Parathyroid adenoma (tissue), 2 donors: ENCODE measurements at regions not wholly inside any gene's neighbourhood (a gene's known extent, or its start where the extent isn't known, plus 50 kb on each side); places are given as distances from the start of the nearest gene placed in this dataset.

Source experiments
- H2AFZ ChIP-seq: fragments of 300-600 bp; sonication (generic); one replicate; pipeline ENCODE4 v1.7.0; 2017; ENCODE audit warnings: antibody characterized with exemption, mild to moderate bottlenecking
- H3K27ac ChIP-seq: fragments of 300-600 bp; sonication (generic); one replicate; pipeline ENCODE4 v1.7.0; 2017
- H3K27me3 ChIP-seq: fragments of 300-600 bp; sonication (generic); one replicate; pipeline ENCODE4 v1.7.0; 2017; ENCODE audit warnings: low read length; ENCODE audit not compliant: control insufficient read depth, insufficient read depth
- H3K36me3 ChIP-seq: fragments of 300-600 bp; sonication (generic); one replicate; pipeline ENCODE4 v1.7.0; 2017; ENCODE audit warnings: low read length; ENCODE audit not compliant: control insufficient read depth, insufficient read depth
- H3K4me1 ChIP-seq: fragments of 300-600 bp; sonication (generic); one replicate; pipeline ENCODE4 v1.7.0; 2017; ENCODE audit warnings: control low read depth
- H3K4me2 ChIP-seq: fragments of 300-600 bp; sonication (generic); one replicate; pipeline ENCODE4 v1.7.0; 2017; ENCODE audit warnings: low read length
- H3K4me3 ChIP-seq: fragments of 300-600 bp; sonication (generic); one replicate; pipeline ENCODE4 v1.7.0; 2017; ENCODE audit warnings: low read depth, low read length
- H3K79me2 ChIP-seq: fragments of 300-600 bp; sonication (generic); one replicate; pipeline ENCODE4 v1.7.0; 2017; ENCODE audit warnings: control low read depth
- H3K9ac ChIP-seq: fragments of 300-600 bp; sonication (generic); one replicate; pipeline ENCODE4 v1.7.0; 2017; ENCODE audit warnings: mild to moderate bottlenecking
- H3K9me3 ChIP-seq: fragments of 300-600 bp; sonication (generic); one replicate; pipeline ENCODE4 v1.7.0; 2017; ENCODE audit warnings: low read length; ENCODE audit not compliant: control insufficient read depth
- TF ChIP-seq, protein P1 (sequence below): fragments of 300-600 bp; sonication (generic); IDR thresholded peaks from one replicate; pipeline ENCODE4 v1.7.0; 2017; ENCODE audit warnings: antibody characterized with exemption, mild to moderate bottlenecking
- donor health status: primary hyperparathyroidism.

- Histone ChIP-seq H2AFZ (no peak overlapping the region), H3K27ac (no peak overlapping the region), H3K36me3 (no peaks in the 10 kb centered on the region), H3K27me3 (no peaks in the 10 kb centered on the region), H3K9ac (no peak overlapping the region), H3K79me2 (no peaks in the 10 kb centered on the region), H3K9me3 (no peaks in the 10 kb centered on the region), H3K4me3 (no peak overlapping the region), H3K4me1 (no peaks in the 10 kb centered on the region), H3K4me2 (no peak overlapping the region)
- TF ChIP-seq, protein P1, sequence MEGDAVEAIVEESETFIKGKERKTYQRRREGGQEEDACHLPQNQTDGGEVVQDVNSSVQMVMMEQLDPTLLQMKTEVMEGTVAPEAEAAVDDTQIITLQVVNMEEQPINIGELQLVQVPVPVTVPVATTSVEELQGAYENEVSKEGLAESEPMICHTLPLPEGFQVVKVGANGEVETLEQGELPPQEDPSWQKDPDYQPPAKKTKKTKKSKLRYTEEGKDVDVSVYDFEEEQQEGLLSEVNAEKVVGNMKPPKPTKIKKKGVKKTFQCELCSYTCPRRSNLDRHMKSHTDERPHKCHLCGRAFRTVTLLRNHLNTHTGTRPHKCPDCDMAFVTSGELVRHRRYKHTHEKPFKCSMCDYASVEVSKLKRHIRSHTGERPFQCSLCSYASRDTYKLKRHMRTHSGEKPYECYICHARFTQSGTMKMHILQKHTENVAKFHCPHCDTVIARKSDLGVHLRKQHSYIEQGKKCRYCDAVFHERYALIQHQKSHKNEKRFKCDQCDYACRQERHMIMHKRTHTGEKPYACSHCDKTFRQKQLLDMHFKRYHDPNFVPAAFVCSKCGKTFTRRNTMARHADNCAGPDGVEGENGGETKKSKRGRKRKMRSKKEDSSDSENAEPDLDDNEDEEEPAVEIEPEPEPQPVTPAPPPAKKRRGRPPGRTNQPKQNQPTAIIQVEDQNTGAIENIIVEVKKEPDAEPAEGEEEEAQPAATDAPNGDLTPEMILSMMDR, result no peak
Observed at GRCh38 chr11:128194216-128194615, 393.1 kb downstream of the ETS1 start.

GRCh38 chr11:128193615-128194014, 393.7 kb downstream of the ETS1 start:
- H3K4me3 ChIP-seq, result no peak overlapping the region

DNA sequence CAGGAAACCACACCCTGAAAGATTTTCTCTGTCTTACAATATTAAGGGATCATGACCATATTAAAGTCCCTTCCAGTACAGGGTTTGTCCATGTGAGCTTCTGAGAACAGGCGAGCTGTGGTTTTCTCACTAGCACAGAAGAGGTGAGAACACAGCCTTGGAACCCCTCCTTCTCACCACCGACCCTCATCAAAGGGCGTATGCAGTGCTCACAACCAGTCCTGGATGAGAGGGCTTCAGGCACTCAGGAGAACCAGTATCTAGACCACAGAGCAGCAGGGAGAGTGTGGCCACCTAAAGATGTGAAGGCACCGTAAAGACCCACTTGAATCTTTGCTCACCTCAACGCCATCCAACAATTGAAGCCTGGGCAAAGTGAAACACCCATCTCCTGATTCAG, 397.0 kb downstream of the ETS1 start:
- no peaks in the 10 kb centered on the region for H3K27me3 ChIP-seq
- H3K79me2 ChIP-seq, result no peaks in the 10 kb centered on the region
- no peak overlapping the region for H3K9ac ChIP-seq
- H3K9me3 ChIP-seq, result no peaks in the 10 kb centered on the region
- no peak overlapping the region for H2AFZ ChIP-seq
- no peaks in the 10 kb centered on the region for H3K36me3 ChIP-seq
- no peak overlapping the region for H3K4me3 ChIP-seq
- no peaks in the 10 kb centered on the region for H3K4me1 ChIP-seq
- no peak overlapping the region for H3K4me2 ChIP-seq
- H3K27ac ChIP-seq, result no peak overlapping the region
- TF ChIP-seq, protein P1, result no peak

More at GRCh38 chr11:128193615-128194014, 393.7 kb downstream of the ETS1 start:
- TF ChIP-seq, protein P1, result no peak
- Histone ChIP-seq H3K36me3 (no peaks in the 10 kb centered on the region), H3K4me1 (no peaks in the 10 kb centered on the region), H3K4me2 (no peak overlapping the region), H3K9me3 (no peaks in the 10 kb centered on the region), H2AFZ (no peak overlapping the region), H3K79me2 (no peaks in the 10 kb centered on the region), H3K27ac (no peak overlapping the region), H3K9ac (no peak overlapping the region), H3K27me3 (no peaks in the 10 kb centered on the region)

DNA sequence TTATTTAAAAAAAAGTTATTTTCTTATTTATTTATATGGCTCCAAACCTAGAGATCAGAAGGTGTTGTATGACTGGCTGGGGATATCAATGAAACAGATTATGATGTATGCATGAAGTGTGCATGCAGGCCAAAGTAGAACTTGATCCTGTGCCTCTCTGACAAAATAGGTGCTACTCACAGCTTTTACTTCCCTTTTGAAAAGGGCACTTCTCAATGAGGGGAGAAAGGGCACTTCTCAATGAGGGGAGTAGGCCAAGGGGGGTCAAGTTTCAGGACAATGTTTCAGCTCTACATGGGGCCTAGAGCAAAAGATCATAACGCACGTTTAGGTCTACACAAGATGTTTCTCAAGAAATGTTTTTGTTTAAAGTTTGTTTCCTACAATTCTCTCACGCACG, 397.5 kb downstream of the ETS1 start:
- no peak overlapping the region for H2AFZ ChIP-seq
- TF ChIP-seq, protein P1, result no peak
- H3K36me3 ChIP-seq, result no peaks in the 10 kb centered on the region
- no peaks in the 10 kb centered on the region for H3K79me2 ChIP-seq
- H3K9ac ChIP-seq, result no peak overlapping the region
- no peak overlapping the region for H3K4me2 ChIP-seq
- H3K9me3 ChIP-seq, result no peaks in the 10 kb centered on the region
- H3K4me3 ChIP-seq, result no peak overlapping the region
- H3K27me3 ChIP-seq, result no peaks in the 10 kb centered on the region
- no peak overlapping the region for H3K27ac ChIP-seq
- no peaks in the 10 kb centered on the region for H3K4me1 ChIP-seq

- Histone ChIP-seq H3K27me3 (no peaks in the 10 kb centered on the region), H2AFZ (no peak overlapping the region), H3K79me2 (no peaks in the 10 kb centered on the region), H3K4me1 (no peaks in the 10 kb centered on the region), H3K27ac (no peak overlapping the region), H3K4me3 (no peak overlapping the region), H3K4me2 (no peak overlapping the region), H3K9ac (no peak overlapping the region), H3K9me3 (no peaks in the 10 kb centered on the region), H3K36me3 (no peaks in the 10 kb centered on the region)
- TF ChIP-seq, protein P1, result no peak
Observed at GRCh38 chr11:128188346-128189004, 398.9 kb downstream of the ETS1 start.
